Gastrocnemius medialis (tissue), 4 donors: ENCODE measurements at regions not wholly inside any gene's neighbourhood (a gene's known extent, or its start where the extent isn't known, plus 50 kb on each side); places are given as distances from the start of the nearest gene placed in this dataset.

Experiments
- POLR2A ChIP-seq, 2 donors: fragments of 450-650 bp; IDR thresholded peaks; one replicate each; pipeline ENCODE4 v1.6.1; 2017; ENCODE audit warnings: antibody characterized with exemption in 2 of 2, mild to moderate bottlenecking in 2 of 2, moderate library complexity in 2 of 2
- TF ChIP-seq, protein P1 (sequence below), 5 experiments: fragments of 450-650 bp in 3 of 5; fragments of 200-600 bp in 2 of 5; sonication (generic) in 2 of 5; IDR thresholded peaks in 4 of 5; conservative IDR thresholded peaks in 1 of 5; 1 replicate in 4 of 5; 2 replicates in 1 of 5; pipeline ENCODE4 v1.5.1; 2016 to 2019; ENCODE audit warnings: antibody characterized with exemption in 5 of 5, mild to moderate bottlenecking in 3 of 5, moderate library complexity in 3 of 5

DNA sequence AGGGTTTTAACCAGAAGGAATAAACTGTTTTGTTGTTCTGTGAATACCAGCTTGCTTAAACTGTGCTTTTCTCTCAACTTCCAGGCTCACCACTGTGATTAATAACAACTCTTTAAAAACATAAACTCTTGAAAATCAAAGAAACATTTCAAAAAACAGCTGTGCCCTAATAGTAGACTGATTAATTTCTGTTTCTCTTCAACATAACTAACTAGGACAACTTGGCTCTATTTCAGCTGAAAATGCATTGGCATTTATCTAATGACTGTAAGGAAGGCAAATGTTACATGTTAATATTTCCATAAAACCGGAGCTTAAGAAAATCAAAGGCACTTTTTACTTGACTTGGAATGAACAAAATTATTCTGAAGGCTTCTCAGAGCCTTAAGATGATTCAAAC, 656.1 kb upstream of the NEGR1 start:
- TF ChIP-seq, protein P1, sequence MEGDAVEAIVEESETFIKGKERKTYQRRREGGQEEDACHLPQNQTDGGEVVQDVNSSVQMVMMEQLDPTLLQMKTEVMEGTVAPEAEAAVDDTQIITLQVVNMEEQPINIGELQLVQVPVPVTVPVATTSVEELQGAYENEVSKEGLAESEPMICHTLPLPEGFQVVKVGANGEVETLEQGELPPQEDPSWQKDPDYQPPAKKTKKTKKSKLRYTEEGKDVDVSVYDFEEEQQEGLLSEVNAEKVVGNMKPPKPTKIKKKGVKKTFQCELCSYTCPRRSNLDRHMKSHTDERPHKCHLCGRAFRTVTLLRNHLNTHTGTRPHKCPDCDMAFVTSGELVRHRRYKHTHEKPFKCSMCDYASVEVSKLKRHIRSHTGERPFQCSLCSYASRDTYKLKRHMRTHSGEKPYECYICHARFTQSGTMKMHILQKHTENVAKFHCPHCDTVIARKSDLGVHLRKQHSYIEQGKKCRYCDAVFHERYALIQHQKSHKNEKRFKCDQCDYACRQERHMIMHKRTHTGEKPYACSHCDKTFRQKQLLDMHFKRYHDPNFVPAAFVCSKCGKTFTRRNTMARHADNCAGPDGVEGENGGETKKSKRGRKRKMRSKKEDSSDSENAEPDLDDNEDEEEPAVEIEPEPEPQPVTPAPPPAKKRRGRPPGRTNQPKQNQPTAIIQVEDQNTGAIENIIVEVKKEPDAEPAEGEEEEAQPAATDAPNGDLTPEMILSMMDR (IDR thresholded peaks at IDR 0.05 in 4 of 5, conservative IDR thresholded peaks at IDR 0.05 in 1 of 5): no peak
- no peak for TF ChIP-seq POLR2A (IDR thresholded peaks at IDR 0.05)
